ENCODE measurements at regions not wholly inside any gene's neighbourhood (a gene's known extent, or its start where the extent isn't known, plus 50 kb on each side); places are given as distances from the start of the nearest gene placed in this dataset.

DNA sequence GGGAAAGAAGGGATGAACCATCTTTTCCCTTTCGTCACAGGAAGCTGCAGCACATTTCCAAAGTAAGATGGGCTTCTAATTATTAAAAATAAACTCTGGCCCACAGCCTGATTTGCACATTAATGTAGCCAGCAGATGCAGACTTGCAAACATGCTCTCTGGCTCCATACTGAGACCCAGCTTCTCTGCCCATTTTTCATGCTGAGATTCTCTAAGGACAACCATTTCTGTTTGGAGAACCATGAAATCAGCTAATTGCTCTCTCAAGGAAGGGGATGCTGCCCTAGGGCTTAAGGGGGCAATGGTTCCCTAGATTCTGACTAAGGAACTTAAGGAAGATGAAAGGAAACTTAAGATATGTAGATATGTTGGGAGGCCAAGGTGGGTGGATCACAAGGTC lies 63.0 kb upstream of the CES5A start:
- TF ChIP-seq, protein P1, sequence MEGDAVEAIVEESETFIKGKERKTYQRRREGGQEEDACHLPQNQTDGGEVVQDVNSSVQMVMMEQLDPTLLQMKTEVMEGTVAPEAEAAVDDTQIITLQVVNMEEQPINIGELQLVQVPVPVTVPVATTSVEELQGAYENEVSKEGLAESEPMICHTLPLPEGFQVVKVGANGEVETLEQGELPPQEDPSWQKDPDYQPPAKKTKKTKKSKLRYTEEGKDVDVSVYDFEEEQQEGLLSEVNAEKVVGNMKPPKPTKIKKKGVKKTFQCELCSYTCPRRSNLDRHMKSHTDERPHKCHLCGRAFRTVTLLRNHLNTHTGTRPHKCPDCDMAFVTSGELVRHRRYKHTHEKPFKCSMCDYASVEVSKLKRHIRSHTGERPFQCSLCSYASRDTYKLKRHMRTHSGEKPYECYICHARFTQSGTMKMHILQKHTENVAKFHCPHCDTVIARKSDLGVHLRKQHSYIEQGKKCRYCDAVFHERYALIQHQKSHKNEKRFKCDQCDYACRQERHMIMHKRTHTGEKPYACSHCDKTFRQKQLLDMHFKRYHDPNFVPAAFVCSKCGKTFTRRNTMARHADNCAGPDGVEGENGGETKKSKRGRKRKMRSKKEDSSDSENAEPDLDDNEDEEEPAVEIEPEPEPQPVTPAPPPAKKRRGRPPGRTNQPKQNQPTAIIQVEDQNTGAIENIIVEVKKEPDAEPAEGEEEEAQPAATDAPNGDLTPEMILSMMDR (conservative IDR thresholded peaks at IDR 0.05 in 1 of 2, IDR thresholded peaks at IDR 0.05 in 1 of 2; ENCODE audit: low read depth in 1 of 2, low read length in 2 of 2): no peak
- no peak for TF ChIP-seq EZH2 (IDR thresholded peaks at IDR 0.05; ENCODE audit: low read length, missing control alignments)
